ENCODE measurements at regions not wholly inside any gene's neighbourhood (a gene's known extent, or its start where the extent isn't known, plus 50 kb on each side); places are given as distances from the start of the nearest gene placed in this dataset.

DNA sequence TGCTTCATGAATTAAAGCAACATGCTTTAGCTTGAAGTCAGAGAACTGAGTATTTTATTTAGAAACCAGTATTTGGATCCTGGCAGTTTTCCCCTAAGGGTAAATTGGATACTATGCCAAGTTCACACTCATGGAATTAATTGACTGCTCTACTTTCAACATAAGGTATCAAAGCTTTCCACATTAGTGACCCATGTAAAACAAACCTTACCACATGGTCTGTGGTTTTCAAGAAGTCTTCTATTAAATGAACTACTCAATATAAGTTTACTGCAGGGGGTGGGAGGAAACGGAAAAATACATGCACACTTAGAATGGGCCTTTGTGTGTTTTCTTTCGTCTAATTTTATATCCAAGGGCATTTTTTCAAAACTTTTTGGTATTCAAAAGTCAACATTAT lies 232.0 kb upstream of the FBXL7 start:
- TF ChIP-seq POLR2A (IDR thresholded peaks at IDR 0.05; ENCODE audit: low read depth) = no peak
- TF ChIP-seq, protein P1, sequence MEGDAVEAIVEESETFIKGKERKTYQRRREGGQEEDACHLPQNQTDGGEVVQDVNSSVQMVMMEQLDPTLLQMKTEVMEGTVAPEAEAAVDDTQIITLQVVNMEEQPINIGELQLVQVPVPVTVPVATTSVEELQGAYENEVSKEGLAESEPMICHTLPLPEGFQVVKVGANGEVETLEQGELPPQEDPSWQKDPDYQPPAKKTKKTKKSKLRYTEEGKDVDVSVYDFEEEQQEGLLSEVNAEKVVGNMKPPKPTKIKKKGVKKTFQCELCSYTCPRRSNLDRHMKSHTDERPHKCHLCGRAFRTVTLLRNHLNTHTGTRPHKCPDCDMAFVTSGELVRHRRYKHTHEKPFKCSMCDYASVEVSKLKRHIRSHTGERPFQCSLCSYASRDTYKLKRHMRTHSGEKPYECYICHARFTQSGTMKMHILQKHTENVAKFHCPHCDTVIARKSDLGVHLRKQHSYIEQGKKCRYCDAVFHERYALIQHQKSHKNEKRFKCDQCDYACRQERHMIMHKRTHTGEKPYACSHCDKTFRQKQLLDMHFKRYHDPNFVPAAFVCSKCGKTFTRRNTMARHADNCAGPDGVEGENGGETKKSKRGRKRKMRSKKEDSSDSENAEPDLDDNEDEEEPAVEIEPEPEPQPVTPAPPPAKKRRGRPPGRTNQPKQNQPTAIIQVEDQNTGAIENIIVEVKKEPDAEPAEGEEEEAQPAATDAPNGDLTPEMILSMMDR (IDR thresholded peaks at IDR 0.05) = no peak
- no peak for TF ChIP-seq EP300 (IDR thresholded peaks at IDR 0.05)

Measured in esophagus muscularis mucosa (tissue), 4 donors.